Hematopoietic multipotent progenitor cell treated with erythropoietin and hydrocortisone succinate and interleukin-3 and kit ligand, for 17 days (in vitro differentiated cells): ENCODE measurements at regions not wholly inside any gene's neighbourhood (a gene's known extent, or its start where the extent isn't known, plus 50 kb on each side); places are given as distances from the start of the nearest gene placed in this dataset.

Source experiments
- DNase-seq: peaks from one replicate; pipeline ENCODE4 v3.0.0-alpha.2; 2015; ENCODE audit warnings: low spot score

DNA sequence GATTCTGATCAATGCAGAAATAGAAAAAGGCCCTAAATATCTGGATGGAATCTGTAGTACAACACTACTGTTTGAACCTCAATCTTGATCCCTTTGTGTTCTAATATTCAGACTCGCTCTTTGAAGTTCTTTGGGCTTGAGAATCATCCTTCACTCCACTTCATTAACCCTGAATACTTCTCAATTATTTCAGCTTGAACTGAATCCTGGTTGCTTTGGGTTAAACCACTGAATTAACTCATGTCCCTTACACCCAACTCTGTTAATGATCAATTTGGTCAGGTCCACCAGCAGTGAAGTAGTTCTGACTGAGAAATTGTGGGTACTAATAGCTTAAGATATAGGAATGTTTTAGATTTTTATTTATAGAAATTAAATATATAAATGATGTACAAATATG is 1707.2 kb upstream of the ACO1 start:
- DNase-seq: no peak

DNA sequence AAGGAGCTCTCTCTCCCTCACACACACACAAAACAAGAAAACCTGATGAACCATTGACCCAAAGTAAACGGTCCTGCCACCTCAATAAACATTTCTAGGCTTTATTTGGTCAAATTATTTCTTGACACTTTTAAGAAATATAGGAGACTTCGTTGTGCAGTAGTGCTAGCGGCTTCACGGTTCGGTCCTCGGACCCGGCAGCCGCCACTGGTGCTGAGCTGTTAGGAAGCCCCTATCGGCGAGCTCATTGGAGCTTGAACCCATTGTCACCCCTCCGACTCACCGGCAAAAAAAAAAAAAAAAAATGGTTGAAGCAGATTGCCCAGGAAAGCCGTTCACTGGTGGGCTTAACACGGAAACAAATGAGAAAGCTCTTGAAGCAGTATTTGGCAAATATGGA is 1695.6 kb upstream of the ACO1 start:
- DNase-seq: no peak

DNA sequence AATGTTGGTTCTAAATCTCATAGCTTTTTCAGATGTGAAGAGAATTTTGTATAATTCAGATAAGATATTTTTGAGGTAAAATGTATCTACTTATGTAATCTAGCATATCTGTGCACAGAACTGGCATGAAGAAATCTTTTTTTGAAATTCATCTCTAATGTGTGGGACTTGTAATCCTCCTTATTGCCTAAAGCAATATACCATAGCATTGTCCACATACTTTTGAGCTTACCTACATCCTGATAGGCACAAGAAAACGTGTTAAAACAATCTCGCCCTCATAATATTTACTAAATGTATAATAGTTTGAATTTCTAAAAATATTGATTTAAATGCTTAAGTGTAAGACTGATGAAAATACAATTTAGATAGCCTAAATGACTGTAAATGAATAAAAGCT is 1686.5 kb upstream of the ACO1 start:
- no peak for DNase-seq

DNA sequence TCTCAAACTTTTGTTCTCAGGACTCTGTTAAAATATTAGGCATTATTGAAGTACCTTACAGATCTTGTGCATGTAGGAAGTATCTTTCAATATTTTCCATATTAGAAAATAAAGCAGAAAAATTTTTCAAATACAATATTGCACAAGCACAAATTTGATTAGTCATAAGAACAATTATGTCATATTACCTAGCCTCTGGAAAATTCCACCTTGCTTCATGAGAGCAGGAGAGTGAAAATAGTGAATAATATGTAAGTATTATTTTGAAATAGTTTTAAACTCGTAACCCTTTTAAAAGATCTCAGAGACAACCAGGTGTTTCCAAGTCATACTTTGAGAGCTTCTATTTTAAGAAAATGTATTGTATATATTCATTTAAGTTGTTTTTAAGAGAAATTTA is 1672.9 kb upstream of the ACO1 start:
- no peak for DNase-seq

DNA sequence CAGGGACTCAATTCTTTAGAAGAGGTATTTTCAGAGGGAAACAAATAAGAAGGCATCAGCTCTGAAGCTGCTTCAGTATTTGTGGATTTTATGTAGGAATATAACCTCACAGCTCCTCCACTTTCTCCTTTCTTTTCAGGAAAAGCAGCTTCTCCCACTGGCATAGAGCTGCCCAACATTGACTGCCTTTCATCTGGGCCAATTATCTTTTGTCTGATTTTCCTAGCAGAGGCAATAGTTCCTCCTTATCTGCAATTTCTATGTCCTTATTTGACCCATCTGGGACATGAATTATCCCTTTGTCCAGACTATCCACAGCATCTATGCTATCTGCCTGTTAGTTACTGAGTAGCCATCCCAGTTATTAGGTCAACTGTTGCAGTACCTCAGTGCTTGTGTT is 1671.2 kb upstream of the ACO1 start:
- DNase-seq: no peak

DNA sequence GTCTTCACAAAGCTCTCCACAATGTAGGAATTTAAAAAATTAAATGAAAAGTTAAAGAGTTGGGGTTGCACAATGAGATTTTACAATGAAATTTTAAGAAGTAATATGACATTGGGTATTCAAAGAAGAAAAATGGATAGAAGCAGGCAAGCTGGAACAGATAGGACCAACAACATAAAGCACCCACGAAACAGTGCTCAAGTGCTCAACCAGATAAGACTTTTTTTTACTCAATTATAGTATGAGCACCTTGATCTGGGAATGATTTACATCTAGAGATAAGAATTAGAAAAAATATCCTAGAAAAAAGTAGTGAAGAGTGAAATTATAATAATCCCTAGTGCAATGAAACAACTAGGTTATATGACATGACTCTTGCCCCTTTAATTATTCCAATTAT is 1670.1 kb upstream of the ACO1 start:
- no peak for DNase-seq

DNA sequence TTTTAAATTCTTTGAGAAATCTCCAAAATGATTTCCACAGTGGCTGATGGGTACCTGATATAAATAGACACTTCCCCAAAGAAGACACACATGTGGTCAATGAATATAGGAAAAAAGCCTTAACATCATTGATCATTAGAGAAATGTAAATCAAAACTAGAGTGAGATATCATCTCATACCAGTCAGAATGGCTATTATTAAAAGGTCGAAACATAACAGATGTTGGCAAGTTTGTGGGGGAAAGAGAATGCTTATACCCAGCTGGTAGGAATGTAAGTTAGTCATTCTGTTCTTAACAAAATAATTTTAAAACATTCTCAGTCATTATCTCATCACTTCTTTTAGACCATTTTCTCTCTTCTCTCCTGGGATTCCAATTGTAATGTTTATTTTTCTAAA is 1666.0 kb upstream of the ACO1 start:
- DNase-seq: no peak

DNA sequence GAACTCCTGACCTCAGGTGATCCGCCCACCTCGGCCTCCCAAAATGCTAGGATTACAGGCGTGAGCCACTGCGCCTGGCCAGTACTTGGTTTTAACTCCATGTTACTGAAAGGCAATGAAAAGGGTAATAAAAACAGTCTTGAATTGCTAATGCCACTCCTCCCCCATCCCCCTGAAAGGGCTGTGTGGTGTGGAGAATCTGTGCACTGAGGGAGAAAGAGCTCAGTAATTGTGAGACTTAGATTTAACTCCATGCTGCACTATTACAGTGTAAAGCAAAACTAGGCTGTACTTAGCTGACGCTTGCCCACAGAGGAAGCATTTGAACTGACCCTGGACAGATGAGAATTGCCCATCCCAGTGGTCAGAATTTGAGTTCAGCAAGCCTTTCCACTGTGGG is 1662.4 kb upstream of the ACO1 start:
- DNase-seq: no peak

DNA sequence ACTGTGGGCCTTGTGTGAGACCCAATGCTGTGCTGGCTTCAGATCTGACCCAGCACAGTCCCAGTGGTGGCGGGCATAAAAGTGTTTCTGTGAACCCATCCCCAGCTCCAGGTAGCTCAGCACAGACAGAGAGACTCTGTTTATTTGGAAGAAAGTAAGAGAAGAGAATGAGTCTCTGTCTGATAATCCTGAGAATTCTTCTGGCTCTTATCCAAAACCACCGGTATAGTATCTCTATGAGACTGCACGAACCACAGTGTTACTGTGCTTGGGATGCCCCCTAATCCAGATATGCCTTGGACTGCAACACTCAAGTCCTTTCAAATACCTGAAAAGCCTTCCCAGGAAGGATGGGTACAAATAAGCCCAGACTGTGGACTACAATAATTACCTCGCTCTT is 1660.8 kb upstream of the ACO1 start:
- no peak for DNase-seq

DNA sequence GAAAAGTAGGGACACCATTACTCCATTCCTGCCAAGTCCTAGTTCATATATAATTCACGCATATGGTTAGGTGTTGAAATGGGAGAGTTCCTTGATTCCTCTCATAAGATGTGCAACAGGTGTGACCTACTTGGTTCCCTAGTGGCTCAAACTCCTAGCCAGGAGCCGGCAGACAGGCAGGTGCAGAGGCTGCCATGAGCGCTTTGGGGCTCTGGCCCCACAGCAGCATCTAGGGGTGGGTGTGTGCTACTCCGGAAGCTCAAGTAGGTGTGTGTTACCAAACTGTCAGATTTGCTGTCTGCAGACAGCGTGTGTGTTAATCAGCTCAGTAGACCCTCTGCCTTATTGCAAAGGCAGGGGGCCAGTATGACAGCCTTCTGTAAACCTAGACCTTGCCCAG is 1652.4 kb upstream of the ACO1 start:
- no peak for DNase-seq

DNA sequence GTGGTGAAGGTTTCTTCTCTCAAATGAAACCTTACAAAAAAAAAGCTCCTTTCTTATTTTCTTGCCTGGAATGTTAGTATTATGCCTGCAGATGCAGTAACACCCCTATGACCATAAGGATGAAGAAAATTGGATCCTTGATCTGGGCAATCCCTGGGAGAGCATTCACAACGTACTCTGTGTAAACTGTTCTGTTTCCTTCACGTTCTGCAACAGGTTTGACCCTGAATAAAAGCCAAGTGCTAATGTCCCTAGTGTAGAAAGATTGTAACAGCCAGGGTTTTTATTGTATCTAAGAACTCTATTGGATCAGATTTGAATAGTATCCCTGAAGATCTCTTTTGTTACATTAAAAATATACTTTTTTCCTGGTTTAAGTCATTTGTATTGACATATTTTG is 1639.6 kb upstream of the ACO1 start:
- DNase-seq: no peak

DNA sequence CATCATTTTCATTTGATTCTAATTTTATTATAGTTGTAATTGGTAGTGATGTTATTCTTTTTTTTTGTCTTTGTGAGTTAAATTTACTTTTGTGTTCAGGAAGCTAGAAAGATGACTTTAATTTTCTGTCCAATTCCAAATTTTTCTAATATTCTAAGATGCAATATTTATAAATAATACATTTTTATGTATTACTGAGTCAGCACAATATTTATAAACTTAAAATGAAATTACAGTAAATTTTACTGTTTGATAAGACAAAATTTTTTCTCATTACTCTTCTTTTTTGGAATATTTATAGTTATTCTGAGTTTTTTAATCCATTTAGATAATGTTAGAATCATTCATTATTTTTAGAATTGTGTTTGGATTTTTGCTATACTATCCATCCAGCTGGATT is 1637.9 kb upstream of the ACO1 start:
- no peak for DNase-seq

DNA sequence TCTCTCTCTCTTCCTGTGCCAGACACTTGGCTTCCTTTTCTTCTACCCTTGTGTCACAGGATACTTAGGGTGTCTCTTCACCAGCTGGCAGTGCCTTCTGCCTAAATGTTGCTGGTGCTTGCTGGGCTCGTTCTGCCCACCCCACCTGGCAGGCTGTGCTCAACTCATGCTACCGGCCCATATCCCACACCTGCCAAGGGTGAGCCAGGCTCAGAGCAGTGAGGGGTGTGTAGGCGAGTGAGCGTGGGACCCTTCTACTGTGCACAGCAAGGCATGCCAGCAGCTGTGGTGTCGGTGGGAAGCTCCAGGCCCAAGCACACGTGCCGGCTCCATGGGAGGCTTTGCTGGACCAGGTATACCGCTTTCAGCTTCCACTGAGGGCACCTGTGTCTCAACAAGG is 1626.7 kb upstream of the ACO1 start:
- DNase-seq: no peak

DNA sequence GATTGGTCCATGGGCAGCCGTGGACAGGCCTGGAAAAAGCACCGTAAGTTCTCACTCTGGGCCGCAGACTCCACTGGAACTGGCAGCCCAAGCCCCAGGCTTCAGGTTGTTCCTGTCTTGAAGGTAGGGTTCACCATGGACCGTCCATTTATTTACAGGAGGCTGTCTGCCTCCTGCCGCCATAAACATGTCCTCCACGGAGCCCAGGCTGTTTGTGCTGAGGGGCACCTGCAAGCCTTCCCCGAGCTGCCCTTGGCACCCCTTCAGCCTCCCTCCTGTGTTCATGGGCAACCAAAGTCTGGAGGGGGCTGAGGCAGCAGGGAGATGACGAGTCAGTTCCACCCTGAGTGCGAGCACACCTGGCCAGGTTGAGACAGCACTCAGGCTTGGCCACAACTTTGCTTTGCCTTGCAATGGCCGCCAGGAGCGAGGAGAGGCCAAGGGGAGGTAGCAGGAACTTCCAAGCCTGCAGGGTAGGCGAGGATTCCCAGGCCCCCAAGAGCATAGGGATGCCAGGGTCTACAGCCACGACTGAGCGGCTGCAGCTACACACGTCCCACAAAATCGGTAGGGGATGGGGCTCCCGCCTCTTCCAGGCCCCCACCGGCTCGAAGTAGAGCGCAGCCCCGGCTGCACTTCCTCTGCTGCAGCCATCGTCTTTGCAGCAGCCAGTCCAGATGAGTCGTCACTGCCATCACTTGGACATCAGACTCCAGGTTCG is 1625.6 kb upstream of the ACO1 start:
- DNase-seq: no peak

DNA sequence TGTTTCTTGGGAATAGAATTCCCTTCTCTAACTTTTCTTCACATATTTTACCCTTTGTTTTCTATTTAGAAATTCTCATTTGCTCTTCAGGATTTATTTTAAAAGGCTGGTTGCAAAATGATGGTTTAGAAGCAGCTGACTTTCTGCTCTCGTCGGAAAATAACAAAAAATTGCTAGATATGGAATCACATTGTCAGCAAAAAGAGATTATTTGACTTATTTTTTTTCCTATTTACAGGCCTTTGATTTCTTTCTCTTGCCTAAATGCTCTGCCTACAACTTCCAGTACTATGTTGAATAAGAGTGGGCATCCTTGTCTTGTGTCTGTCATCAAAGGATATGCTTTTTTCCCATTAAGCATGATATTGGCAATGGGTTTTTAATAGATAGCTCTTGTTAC is 1619.1 kb upstream of the ACO1 start:
- DNase-seq: no peak

DNA sequence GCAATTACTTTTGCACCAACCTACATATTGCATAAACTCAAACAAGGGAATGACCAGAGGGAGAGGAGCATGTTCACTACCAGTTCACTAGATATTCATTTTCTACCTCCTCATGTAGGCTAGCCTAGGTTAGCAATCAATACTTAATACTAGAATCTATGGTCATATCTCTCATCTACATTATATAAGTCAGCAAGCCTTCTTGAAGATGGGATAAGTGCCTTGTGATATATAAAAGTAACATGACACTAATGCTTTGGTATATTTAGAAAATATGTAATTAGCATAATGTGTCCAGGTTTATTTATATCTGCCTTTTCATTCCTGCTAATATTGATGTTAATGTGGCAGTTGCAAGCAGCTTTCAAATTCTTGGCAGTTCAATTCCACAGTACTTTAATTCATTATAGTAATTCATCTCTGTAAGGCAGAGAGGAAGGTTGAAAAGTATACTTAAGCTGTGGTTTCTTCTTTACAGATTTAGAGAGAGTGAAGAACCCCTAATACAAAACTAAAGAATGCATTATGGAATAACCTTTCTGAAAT is 1613.2 kb upstream of the ACO1 start:
- no peak for DNase-seq

DNA sequence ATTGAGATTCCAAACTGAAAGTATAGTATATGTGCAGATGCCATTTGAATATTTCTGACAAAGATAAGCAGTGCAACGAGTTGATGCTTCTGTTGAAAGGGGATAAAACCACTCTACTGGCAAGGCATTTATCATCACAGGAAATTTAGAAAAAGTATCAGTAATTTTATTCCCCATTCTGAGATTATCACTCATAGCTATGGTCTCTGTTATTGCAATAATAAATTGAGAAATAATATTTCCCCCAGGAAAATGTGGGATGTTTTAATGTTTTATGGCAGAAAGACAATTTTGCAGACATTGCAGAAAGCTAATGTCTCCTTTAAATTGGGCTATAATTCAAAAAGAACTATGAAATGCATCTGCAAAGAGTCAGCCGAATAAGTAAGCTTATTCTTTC is 1612.7 kb upstream of the ACO1 start:
- no peak for DNase-seq

DNA sequence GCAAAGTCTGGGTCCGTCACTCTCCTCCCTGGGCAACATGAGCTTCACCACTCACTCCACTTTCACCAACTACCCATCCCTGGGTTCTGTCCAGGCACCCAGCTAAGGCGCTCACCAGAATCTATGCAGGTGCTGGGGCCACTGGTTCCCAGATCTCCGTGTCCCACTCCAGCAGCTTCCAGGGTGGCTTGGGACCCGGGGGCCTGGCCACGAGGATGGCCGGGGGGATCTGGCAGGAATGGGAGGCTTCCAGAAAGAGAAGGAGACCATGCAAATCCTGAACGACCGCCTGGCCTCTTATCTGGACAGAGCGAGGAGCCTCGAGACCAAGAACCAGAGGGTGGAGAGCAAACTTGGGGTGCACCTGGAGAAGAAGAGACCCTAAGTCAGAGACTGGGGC is 1611.0 kb upstream of the ACO1 start:
- DNase-seq: no peak

DNA sequence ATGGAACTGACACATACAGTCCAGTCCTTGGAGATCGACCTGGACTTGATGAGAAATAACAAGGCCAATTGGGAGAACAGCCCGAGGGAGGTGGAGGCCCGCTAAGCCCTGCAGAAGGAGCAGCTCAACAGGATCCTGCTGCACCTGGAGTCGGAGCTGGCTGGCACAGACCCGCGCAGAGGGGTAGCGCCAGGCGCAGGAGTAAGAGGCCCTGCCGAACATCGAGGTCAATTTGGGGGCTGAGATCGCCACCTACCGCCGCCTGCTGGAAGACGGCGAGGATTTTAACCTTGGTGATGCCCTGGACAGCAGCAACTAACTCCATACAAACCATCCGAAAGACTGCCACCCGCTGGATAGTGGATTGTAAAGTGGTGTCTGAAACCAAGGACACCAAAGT is 1610.1 kb upstream of the ACO1 start:
- no peak for DNase-seq

DNA sequence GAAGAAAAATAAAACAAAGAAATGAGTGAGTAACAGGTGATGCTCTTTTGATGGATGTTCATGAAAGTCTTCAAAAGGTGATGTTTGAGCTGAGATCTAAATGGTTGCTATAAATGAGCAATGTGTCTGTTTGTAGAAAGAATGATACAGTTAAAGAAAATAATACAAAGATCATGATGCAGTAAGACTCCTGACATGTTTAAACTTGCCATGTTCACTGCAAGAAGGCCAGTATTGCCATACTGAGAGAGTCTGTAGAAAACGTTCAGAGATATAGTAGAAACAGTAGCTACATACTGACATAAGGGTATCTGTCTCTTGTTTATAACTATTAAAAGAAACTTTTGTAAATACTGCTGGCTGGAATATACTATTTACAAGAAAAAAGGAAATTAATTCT is 1609.2 kb upstream of the ACO1 start:
- DNase-seq: no peak

DNA sequence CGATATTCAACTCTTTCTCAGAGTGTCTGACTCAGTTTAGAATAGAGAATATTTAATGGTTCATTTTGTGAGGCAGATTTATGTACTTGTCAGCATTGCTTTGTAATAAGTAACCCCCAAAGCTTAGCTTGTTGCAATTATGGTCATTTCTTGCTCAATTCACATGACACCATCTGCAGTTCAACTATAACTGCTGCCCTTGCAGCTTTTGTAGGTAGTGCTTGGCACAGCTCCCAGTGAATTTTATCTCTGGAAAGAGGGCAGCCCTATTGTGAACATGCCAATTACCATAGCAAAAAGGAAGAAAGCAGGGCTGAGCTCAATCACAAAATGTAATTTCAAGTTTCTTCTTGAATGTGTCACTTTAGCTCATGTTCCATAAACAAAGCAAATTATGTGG is 1587.7 kb upstream of the ACO1 start:
- no peak for DNase-seq

DNA sequence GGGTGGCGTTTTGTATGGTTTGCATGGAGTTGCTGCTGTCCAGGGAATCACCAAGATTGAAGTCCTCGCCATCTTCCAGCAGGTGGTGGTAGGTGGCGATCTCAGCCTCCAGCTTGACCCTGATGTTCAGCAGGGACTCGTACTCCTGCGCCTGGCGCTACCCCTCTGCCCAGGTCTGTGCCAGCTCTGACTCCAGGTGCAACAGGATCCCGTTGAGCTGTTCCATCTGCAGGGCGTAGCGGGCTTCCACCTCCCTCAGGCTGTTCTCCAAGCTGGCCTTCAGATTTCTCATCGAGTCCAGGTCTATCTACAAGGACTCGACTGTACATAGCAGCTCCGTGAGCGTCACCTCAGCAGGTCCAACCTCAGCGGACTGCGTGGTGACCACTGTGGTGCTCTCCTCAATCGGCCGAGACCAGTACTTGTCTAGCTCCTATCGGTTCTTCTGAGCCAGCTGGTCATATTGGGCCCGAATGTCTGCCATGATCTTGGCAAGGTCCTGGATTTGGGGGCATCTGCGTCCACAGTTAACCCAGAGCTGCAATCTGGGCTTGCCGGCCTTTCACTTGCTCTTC is 1584.8 kb upstream of the ACO1 start:
- DNase-seq: no peak

DNA sequence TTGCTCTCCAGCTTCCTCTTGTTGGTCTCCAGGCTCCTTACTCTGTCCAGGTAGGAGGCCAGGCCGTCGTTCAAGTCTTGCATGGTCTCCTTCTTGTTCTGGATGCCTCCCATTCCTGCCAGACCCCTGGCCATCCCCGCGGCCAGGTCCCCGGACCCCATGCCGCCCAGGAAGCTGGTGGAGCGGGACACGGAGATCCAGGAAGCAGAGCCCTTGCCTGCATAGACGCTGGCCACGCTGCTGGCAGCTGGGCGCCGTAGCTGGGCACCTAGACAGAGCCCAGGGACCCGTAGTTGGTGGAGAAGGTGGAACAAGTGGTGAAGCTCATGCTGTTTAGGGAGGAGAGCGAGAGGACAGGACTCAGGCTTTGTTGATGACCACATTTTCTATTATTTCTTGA is 1584.0 kb upstream of the ACO1 start:
- no peak for DNase-seq

DNA sequence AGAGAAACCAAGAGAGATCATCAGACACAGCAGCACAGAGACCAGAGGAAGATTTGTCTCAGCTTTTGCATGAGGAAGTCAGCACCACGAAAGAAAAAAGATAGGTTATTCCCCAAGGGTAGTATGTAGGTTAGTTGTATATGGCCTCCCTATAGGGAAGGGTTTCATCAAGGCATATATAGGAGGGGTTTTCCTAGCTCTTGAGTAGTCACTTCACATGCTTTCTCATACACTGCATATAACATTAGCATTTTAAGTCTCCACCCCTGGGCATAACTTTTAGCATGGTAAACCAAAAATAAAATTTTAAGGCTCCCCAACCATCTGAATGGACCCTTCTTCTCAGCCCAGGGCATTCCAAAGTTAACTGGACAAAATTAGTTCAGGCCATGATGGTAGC is 1571.6 kb upstream of the ACO1 start:
- no peak for DNase-seq
